Medulla oblongata (tissue), 1 donor: ENCODE measurements at regions not wholly inside any gene's neighbourhood (a gene's known extent, or its start where the extent isn't known, plus 50 kb on each side); places are given as distances from the start of the nearest gene placed in this dataset.

Experiments used
- DNase-seq: peaks from one replicate; pipeline ENCODE4 v3.0.0-alpha.2; 2015; ENCODE audit errors: extremely low spot score

- DNase-seq, result no peak
Measured at GRCh38 chr20:60636417-60636816, 615.6 kb upstream of the CDH4 start.

GRCh38 chr20:60637801-60638200, 614.3 kb upstream of the CDH4 start:
- DNase-seq, result no peak

GRCh38 chr20:60638430-60639098, 613.5 kb upstream of the CDH4 start:
- DNase-seq, result no peak

GRCh38 chr20:60641879-60642447, 610.1 kb upstream of the CDH4 start:
- no peak for DNase-seq

GRCh38 chr20:60642541-60642940, 609.5 kb upstream of the CDH4 start:
- DNase-seq, result no peak

- DNase-seq, result no peak
Measured at GRCh38 chr20:60648556-60648955, 603.5 kb upstream of the CDH4 start.

GRCh38 chr20:60649541-60649940, 602.5 kb upstream of the CDH4 start:
- DNase-seq, result no peak

- DNase-seq, result no peak
Measured at GRCh38 chr20:60650087-60650486, 602.0 kb upstream of the CDH4 start.

GRCh38 chr20:60652046-60652445, 600.0 kb upstream of the CDH4 start:
- DNase-seq, result no peak

GRCh38 chr20:60652615-60653014, 599.4 kb upstream of the CDH4 start:
- no peak for DNase-seq

- no peak for DNase-seq
Measured at GRCh38 chr20:60653111-60653845, 598.8 kb upstream of the CDH4 start.

- DNase-seq, result no peak
Measured at GRCh38 chr20:60658681-60659080, 593.4 kb upstream of the CDH4 start.

- DNase-seq, result no peak
Measured at GRCh38 chr20:60659240-60659639, 592.8 kb upstream of the CDH4 start.

GRCh38 chr20:60662307-60662706, 589.8 kb upstream of the CDH4 start:
- no peak for DNase-seq

GRCh38 chr20:60664106-60664505, 588.0 kb upstream of the CDH4 start:
- DNase-seq, result no peak

GRCh38 chr20:60667641-60668040, 584.4 kb upstream of the CDH4 start:
- DNase-seq, result no peak

GRCh38 chr20:60669211-60669610, 582.9 kb upstream of the CDH4 start:
- no peak for DNase-seq

- DNase-seq, result no peak
Measured at GRCh38 chr20:60676011-60676410, 576.0 kb upstream of the CDH4 start.

- DNase-seq, result no peak
Measured at GRCh38 chr20:60677819-60678218, 574.2 kb upstream of the CDH4 start.

- DNase-seq, result no peak
Measured at GRCh38 chr20:60680554-60680953, 571.5 kb upstream of the CDH4 start.

- no peak for DNase-seq
Measured at GRCh38 chr20:60687213-60687612, 564.8 kb upstream of the CDH4 start.

GRCh38 chr20:60690771-60691170, 561.3 kb upstream of the CDH4 start:
- no peak for DNase-seq

GRCh38 chr20:60691966-60692615, 560.0 kb upstream of the CDH4 start:
- DNase-seq, result no peak
